ENCODE measurements at regions not wholly inside any gene's neighbourhood (a gene's known extent, or its start where the extent isn't known, plus 50 kb on each side); places are given as distances from the start of the nearest gene placed in this dataset.

GRCh38 chr4:123114084-123114914, 191.9 kb upstream of the NUDT6 start:
- Histone ChIP-seq H3K27ac (peak overlapping the region in 1 of 4 donors; percentile 26), H3K9me3 (no peaks in the 10 kb centered on the region), H3K27me3 (no peaks in the 10 kb centered on the region), H3K36me3 (no peaks in the 10 kb centered on the region), H3K4me3 (no peak overlapping the region), H3K4me1 (peaks cover 0 to 11% (median 3%) of the 10 kb centered on the region in 4 donors)
- in situ Hi-C loops (cut with MboI; ENCODE audit: low pct_ligation_motif_present in 1 of 4, low pct_unique_long_range_greater_than_20kb in 1 of 4, low sequenced_read_pairs in 3 of 4) = loop anchor here in 3 of 4 donors (25.0 kb wide), 2 partner anchors 548 to 998 kb away; no protein-coding TSS in a partner anchor
- TF ChIP-seq EP300 (IDR thresholded peaks at IDR 0.05; ENCODE audit: low read depth) (no peak), POLR2A (IDR thresholded peaks at IDR 0.05) (no peak), POLR2AphosphoS5 (IDR thresholded peaks at IDR 0.05) (no peak)
- TF ChIP-seq, protein P1, sequence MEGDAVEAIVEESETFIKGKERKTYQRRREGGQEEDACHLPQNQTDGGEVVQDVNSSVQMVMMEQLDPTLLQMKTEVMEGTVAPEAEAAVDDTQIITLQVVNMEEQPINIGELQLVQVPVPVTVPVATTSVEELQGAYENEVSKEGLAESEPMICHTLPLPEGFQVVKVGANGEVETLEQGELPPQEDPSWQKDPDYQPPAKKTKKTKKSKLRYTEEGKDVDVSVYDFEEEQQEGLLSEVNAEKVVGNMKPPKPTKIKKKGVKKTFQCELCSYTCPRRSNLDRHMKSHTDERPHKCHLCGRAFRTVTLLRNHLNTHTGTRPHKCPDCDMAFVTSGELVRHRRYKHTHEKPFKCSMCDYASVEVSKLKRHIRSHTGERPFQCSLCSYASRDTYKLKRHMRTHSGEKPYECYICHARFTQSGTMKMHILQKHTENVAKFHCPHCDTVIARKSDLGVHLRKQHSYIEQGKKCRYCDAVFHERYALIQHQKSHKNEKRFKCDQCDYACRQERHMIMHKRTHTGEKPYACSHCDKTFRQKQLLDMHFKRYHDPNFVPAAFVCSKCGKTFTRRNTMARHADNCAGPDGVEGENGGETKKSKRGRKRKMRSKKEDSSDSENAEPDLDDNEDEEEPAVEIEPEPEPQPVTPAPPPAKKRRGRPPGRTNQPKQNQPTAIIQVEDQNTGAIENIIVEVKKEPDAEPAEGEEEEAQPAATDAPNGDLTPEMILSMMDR (IDR thresholded peaks at IDR 0.05) = no peak
- no peak for DNase-seq
- intact Hi-C loops (cut with DNase I; ENCODE audit: low total_unique reads) = no loop called here
- WGBS, 2 donors (ENCODE audit: low coverage in 1 of 2) = 97% methylated on average over 8 of the region's 9 CpGs; no CpG with 5 or more reads in 1 of the 2 donors

DNA sequence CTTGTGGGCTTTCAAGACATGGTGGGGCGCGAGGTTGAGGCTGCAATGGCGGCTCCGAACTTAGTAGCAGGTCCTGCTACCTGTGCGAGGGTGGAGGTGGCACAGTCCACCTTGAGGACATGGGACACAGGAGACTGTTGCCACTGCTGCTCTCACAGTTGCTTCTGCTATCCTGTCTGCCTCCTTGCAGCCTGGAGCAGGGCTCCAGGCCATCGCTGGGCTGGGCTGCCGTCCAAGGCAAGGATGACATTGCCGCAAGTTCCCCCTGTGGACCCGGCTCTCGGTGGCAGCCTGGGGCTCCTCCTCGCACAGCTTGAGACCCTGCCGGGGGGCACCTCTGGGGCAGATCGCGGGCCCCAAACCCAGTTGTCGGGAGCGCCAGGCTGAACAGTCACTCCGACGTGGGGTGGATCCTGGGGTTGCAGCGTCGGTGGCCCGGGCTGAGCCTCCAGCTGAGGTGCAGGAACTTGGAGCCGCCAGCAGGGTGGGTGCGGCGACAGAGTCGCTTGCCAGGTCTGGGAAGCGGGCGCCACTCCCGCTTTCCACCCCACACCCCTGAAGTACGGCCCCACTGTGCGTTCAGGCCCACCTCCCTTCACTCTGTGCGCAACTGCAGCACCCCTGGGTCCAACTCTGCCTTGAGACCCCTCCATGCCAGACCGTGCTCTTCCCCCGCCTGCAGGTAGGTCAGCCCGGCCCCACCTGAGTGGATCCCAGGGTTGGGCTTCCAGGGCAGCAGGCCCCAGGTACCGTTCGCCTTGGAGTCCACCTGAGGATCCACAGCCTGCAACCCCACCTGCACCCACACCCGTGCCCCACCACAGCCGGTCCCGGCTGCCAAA, 192.7 kb upstream of the NUDT6 start:
- Histone ChIP-seq H3K4me1 (peaks cover 0 to 11% (median 3%) of the 10 kb centered on the region in 4 donors), H3K4me3 (no peak overlapping the region), H3K27me3 (no peaks in the 10 kb centered on the region), H3K9me3 (no peaks in the 10 kb centered on the region), H3K27ac (no peak overlapping the region), H3K36me3 (no peaks in the 10 kb centered on the region)
- TF ChIP-seq, protein P1 (IDR thresholded peaks at IDR 0.05) = no peak
- TF ChIP-seq POLR2AphosphoS5 (IDR thresholded peaks at IDR 0.05) = no peak
- TF ChIP-seq POLR2A (IDR thresholded peaks at IDR 0.05) = no peak
- TF ChIP-seq EP300 (IDR thresholded peaks at IDR 0.05; ENCODE audit: low read depth) = no peak
- DNase-seq = no peak
- in situ Hi-C loops (cut with MboI; ENCODE audit: low pct_ligation_motif_present in 1 of 4, low pct_unique_long_range_greater_than_20kb in 1 of 4, low sequenced_read_pairs in 3 of 4) = loop anchor here in 3 of 4 donors (25.0 kb wide), 2 partner anchors 547 to 997 kb away; no protein-coding TSS in a partner anchor
- WGBS, 2 donors (ENCODE audit: low coverage in 1 of 2) = 98 to 100% methylated on average over 2 to 34 of the region's 39 CpGs
- intact Hi-C loops (cut with DNase I; ENCODE audit: low total_unique reads) = no loop called here

DNA sequence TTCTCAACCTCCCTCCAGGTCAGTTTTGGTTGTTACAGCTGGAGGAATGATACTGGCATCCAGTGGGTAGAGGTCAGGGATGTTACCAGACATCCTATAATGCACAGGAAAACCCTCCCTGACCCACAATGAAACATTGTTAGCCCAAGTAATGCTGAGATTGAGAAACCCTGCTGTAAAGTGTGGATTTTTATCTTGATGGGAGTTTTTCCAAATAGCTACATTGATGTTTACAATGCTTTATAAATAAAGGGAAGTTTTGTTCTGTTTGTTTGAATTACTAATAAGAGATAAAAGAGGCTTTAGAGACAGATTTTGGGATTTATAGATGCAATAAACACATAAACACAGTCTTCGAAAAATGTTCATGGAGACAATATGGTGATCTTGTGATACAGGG, 194.0 kb upstream of the NUDT6 start:
- intact Hi-C loops (cut with DNase I; ENCODE audit: low total_unique reads) (no loop called here), in situ Hi-C loops (cut with MboI; ENCODE audit: low pct_ligation_motif_present in 1 of 4, low pct_unique_long_range_greater_than_20kb in 1 of 4, low sequenced_read_pairs in 3 of 4) (loop anchor here in 3 of 4 donors (25.0 kb wide), 2 partner anchors 546 to 996 kb away; no protein-coding TSS in a partner anchor)
- peaks cover 0 to 11% (median 0%) of the 10 kb centered on the region in 4 donors for H3K4me1 ChIP-seq
- 44 to 65% methylated on average over 1 of the region's 1 CpG for WGBS, 2 donors (ENCODE audit: low coverage in 1 of 2)
- TF ChIP-seq, protein P1 (IDR thresholded peaks at IDR 0.05) = no peak
- TF ChIP-seq POLR2AphosphoS5 (IDR thresholded peaks at IDR 0.05) = no peak
- no peak for TF ChIP-seq POLR2A (IDR thresholded peaks at IDR 0.05)
- TF ChIP-seq EP300 (IDR thresholded peaks at IDR 0.05; ENCODE audit: low read depth) = no peak
- no peaks in the 10 kb centered on the region for H3K27me3 ChIP-seq
- H3K36me3 ChIP-seq = no peaks in the 10 kb centered on the region
- no peak overlapping the region for H3K4me3 ChIP-seq
- no peak overlapping the region for H3K27ac ChIP-seq
- no peak for DNase-seq
- H3K9me3 ChIP-seq = no peaks in the 10 kb centered on the region

DNA sequence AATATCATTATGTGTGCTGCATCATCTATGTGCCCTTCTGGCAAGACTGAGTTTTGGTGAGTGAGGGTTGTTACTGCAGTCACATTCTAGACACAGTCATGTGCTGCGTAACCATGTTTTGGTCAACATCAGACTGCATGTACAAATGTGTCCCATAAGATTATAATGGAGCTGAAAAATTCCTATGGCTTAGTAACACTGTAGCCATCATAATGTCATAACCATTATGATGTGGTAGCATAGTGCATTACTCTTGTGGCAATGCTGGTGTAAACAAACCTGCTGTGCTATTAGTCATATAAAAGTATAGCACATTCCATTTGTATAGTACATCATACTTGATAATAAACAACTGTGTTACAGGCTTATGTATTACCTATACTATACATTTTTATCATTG, 198.1 kb upstream of the NUDT6 start:
- DNase-seq = no peak
- Histone ChIP-seq H3K4me1 (peaks cover 0 to 16% (median 0%) of the 10 kb centered on the region in 4 donors), H3K27ac (no peak overlapping the region), H3K27me3 (no peaks in the 10 kb centered on the region), H3K9me3 (no peaks in the 10 kb centered on the region), H3K36me3 (no peaks in the 10 kb centered on the region), H3K4me3 (no peak overlapping the region)
- WGBS, 2 donors (ENCODE audit: low coverage in 1 of 2) = 94 to 100% methylated on average over 1 of the region's 1 CpG
- intact Hi-C loops (cut with DNase I; ENCODE audit: low total_unique reads) = no loop called here
- TF ChIP-seq POLR2AphosphoS5 (IDR thresholded peaks at IDR 0.05) (no peak), POLR2A (IDR thresholded peaks at IDR 0.05) (no peak), EP300 (IDR thresholded peaks at IDR 0.05; ENCODE audit: low read depth) (no peak)
- TF ChIP-seq, protein P1 (IDR thresholded peaks at IDR 0.05) = no peak
- in situ Hi-C loops (cut with MboI; ENCODE audit: low pct_ligation_motif_present in 1 of 4, low pct_unique_long_range_greater_than_20kb in 1 of 4, low sequenced_read_pairs in 3 of 4) = loop anchor here in 3 of 4 donors (25.0 kb wide), 2 partner anchors 542 to 992 kb away; no protein-coding TSS in a partner anchor
